Thyroid gland (tissue), 4 donors: ENCODE measurements at regions not wholly inside any gene's neighbourhood (a gene's known extent, or its start where the extent isn't known, plus 50 kb on each side); places are given as distances from the start of the nearest gene placed in this dataset.

Experiments used
- DNase-seq, 2 donors: peaks; one replicate each; pipeline ENCODE4 v3.0.0-alpha.2; 2019
- H3K27ac ChIP-seq, 3 donors: fragments of 200-600 bp; sonication (generic); 1 replicate in 2 of 3; 2 replicates in 1 of 3; pipeline ENCODE4 v1.5.1; 2016 to 2019; ENCODE audit warnings: mild to moderate bottlenecking in 1 of 3, moderate library complexity in 1 of 3
- H3K27me3 ChIP-seq: fragments of 200-600 bp; sonication (generic); one replicate; pipeline ENCODE4 v1.5.1; 2019
- H3K36me3 ChIP-seq, 2 donors: fragments of 200-600 bp; sonication (generic); one replicate each; pipeline ENCODE4 v1.5.1; 2016 to 2019
- H3K4me1 ChIP-seq, 2 donors: fragments of 200-600 bp; sonication (generic); one replicate each; pipeline ENCODE4 v1.5.1; 2017 to 2019
- H3K4me3 ChIP-seq, 3 donors: fragments of 200-600 bp; sonication (generic); replicated peaks in 1 of 3; 1 replicate in 2 of 3; 2 replicates in 1 of 3; pipeline ENCODE4 v1.5.1; 2016; ENCODE audit warnings: mild to moderate bottlenecking in 1 of 3
- H3K9me3 ChIP-seq: fragments of 200-600 bp; sonication (generic); one replicate; pipeline ENCODE4 v1.5.1; 2017
- POLR2A ChIP-seq, 2 donors: fragments of 450-650 bp; IDR thresholded peaks; one replicate each; pipeline ENCODE4 v1.6.1; 2017; ENCODE audit warnings: antibody characterized with exemption in 2 of 2, mild to moderate bottlenecking in 2 of 2, moderate library complexity in 1 of 2
- WGBS, 2 donors: methylation state at CpG; one replicate each; pipeline ENCODE4 v1.1.5; 2017; 5-methylcytosine and 5-hydroxymethylcytosine counted together
- intact Hi-C: fragments of 100-400 bp; cut with DNase I; formaldehyde crosslinking; loops from one replicate; pipeline ENCODE4 v1.15.1; 2023
- TF ChIP-seq, protein P1 (sequence below), 6 experiments: fragments of 200-600 bp in 3 of 6; fragments of 450-650 bp in 3 of 6; sonication (generic) in 3 of 6; IDR thresholded peaks; one replicate each; pipeline ENCODE4 v1.5.1; 2016 to 2019; ENCODE audit warnings: antibody characterized with exemption in 6 of 6, mild to moderate bottlenecking in 2 of 6, inconsistent platforms in 1 of 6, moderate library complexity in 1 of 6

DNA sequence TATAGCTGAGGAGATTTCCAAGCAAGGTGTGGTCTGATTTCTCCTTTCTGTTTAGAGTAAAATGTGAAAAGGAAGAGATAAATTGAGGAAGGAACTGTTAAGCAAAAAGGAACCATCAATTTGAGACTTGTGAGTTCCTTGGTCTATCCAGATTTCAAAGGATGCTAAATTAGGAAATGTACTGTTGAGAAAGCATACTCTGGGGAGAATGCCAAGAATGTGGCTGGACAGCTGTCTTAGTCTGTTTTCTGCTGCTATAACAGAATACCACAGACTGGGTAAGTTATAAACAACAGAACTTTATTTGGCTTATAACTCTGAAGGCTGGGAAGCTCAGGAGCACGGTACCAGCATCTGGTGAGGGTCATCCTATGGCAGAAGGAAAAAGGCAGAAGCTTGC is 1097.2 kb downstream of the TDRD15 start:
- no peak overlapping the region for H3K27ac ChIP-seq
- H3K4me3 ChIP-seq, result no peak overlapping the region
- 84 to 85% methylated on average over 1 of the region's 1 CpG for WGBS, 2 donors
- no peaks in the 10 kb centered on the region for H3K4me1 ChIP-seq
- TF ChIP-seq, protein P1, sequence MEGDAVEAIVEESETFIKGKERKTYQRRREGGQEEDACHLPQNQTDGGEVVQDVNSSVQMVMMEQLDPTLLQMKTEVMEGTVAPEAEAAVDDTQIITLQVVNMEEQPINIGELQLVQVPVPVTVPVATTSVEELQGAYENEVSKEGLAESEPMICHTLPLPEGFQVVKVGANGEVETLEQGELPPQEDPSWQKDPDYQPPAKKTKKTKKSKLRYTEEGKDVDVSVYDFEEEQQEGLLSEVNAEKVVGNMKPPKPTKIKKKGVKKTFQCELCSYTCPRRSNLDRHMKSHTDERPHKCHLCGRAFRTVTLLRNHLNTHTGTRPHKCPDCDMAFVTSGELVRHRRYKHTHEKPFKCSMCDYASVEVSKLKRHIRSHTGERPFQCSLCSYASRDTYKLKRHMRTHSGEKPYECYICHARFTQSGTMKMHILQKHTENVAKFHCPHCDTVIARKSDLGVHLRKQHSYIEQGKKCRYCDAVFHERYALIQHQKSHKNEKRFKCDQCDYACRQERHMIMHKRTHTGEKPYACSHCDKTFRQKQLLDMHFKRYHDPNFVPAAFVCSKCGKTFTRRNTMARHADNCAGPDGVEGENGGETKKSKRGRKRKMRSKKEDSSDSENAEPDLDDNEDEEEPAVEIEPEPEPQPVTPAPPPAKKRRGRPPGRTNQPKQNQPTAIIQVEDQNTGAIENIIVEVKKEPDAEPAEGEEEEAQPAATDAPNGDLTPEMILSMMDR (IDR thresholded peaks at IDR 0.05), result no peak
- no peak for TF ChIP-seq POLR2A (IDR thresholded peaks at IDR 0.05)
- no peaks in the 10 kb centered on the region for H3K9me3 ChIP-seq
- DNase-seq, result no peak
- intact Hi-C loops, result no loop called here
- H3K36me3 ChIP-seq, result no peaks in the 10 kb centered on the region
- no peaks in the 10 kb centered on the region for H3K27me3 ChIP-seq

DNA sequence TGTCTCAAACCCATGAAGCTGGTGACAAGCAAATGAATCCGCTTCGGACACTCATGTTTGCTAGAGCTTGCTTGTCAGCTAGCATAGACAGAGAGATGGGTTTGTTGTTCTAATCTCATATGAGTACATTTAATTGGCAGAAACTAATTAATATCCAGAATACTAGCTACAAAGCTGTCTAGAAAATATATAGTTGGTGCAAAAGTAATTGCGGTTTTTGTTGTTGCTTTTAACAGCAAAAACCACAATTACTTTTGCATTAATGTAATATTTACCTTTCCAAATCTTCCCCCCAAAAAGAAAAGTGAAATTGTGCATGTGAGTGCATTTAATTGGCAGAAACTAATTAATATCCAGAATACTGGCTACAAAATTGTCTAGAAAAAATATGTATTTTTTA is 1115.2 kb downstream of the TDRD15 start:
- H3K9me3 ChIP-seq, result no peaks in the 10 kb centered on the region
- WGBS, 2 donors, result 87 to 90% methylated on average over 3 of the region's 3 CpGs
- TF ChIP-seq POLR2A (IDR thresholded peaks at IDR 0.05), result no peak
- intact Hi-C loops, result no loop called here
- H3K4me1 ChIP-seq, result no peaks in the 10 kb centered on the region
- no peaks in the 10 kb centered on the region for H3K36me3 ChIP-seq
- DNase-seq, result no peak
- H3K27ac ChIP-seq, result no peak overlapping the region
- H3K27me3 ChIP-seq, result no peaks in the 10 kb centered on the region
- no peak overlapping the region for H3K4me3 ChIP-seq

DNA sequence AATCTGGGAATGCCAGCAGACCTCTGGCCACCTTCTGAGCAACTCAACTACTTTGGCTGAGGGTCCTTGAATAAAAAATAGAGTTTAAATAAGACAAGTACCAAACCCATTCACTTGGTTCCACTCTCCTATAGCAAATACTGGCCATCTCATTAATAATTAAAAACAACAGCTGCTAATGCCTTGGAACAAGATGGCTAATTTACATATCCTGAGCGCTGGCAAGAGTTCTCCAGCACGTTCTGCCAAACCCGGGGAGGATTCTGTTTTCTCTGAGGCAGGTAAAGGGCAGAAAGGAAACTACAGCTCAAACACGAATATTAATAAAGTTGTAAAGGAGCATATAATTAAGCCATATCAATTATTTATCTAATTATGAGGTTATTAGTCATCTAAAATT is 1123.7 kb downstream of the TDRD15 start:
- Histone ChIP-seq H3K4me1 (no peaks in the 10 kb centered on the region), H3K27me3 (no peaks in the 10 kb centered on the region), H3K36me3 (no peaks in the 10 kb centered on the region), H3K9me3 (no peaks in the 10 kb centered on the region), H3K4me3 (no peak overlapping the region), H3K27ac (no peak overlapping the region)
- WGBS, 2 donors, result 82 to 83% methylated on average over 4 of the region's 4 CpGs
- intact Hi-C loops, result no loop called here
- DNase-seq, result no peak
- no peak for TF ChIP-seq POLR2A (IDR thresholded peaks at IDR 0.05)
- TF ChIP-seq, protein P1 (IDR thresholded peaks at IDR 0.05), result no peak

DNA sequence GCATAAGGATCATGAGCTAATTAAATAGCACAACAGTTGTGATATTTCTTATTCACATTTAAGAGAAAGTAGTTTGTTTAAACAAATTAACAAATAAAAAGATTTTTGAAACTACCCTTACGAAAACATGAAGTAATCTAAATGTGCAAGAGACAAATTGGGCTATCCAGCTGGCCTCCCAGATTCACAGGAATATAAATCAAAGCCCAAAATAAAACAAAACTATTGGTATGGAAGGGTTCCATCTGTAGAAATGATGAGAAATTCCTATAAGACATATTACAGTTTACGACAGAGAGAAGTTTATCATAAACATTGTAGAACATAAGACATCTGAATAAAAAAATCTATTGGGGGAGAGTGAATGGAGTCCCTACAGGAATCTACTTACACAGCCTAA is 1125.1 kb downstream of the TDRD15 start:
- Histone ChIP-seq H3K27ac (no peak overlapping the region), H3K4me1 (no peaks in the 10 kb centered on the region), H3K27me3 (no peaks in the 10 kb centered on the region), H3K4me3 (no peak overlapping the region), H3K36me3 (no peaks in the 10 kb centered on the region), H3K9me3 (no peaks in the 10 kb centered on the region)
- 91 to 94% methylated on average over 2 of the region's 2 CpGs for WGBS, 2 donors
- TF ChIP-seq, protein P1 (IDR thresholded peaks at IDR 0.05), result no peak
- TF ChIP-seq POLR2A (IDR thresholded peaks at IDR 0.05), result no peak
- intact Hi-C loops, result no loop called here
- no peak for DNase-seq

DNA sequence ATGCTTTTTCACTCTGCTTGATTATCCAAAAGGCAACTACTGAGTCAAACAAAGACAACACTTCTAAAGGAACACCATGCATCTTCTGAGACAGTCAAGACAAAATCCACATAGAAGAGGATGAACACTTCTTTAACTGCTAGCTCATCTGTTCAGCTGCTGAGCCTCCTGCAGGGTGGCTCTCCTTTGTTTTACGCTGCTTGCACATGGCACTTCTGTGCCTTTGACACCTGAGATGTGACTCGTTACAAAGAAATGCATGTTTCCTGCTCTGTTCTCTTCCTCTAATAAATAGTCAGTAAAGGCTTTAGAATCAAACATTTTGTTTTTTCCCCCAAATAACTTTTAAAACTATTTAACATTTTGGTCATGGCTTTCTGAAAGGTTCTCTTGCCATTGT is 1129.4 kb downstream of the TDRD15 start:
- Histone ChIP-seq H3K36me3 (no peaks in the 10 kb centered on the region), H3K9me3 (no peaks in the 10 kb centered on the region), H3K27me3 (no peaks in the 10 kb centered on the region), H3K4me1 (no peaks in the 10 kb centered on the region), H3K4me3 (no peak overlapping the region), H3K27ac (no peak overlapping the region)
- 47 to 53% methylated on average over 2 of the region's 2 CpGs for WGBS, 2 donors
- no peak for DNase-seq
- TF ChIP-seq, protein P1 (IDR thresholded peaks at IDR 0.05), result no peak
- TF ChIP-seq POLR2A (IDR thresholded peaks at IDR 0.05), result no peak
- intact Hi-C loops, result no loop called here

DNA sequence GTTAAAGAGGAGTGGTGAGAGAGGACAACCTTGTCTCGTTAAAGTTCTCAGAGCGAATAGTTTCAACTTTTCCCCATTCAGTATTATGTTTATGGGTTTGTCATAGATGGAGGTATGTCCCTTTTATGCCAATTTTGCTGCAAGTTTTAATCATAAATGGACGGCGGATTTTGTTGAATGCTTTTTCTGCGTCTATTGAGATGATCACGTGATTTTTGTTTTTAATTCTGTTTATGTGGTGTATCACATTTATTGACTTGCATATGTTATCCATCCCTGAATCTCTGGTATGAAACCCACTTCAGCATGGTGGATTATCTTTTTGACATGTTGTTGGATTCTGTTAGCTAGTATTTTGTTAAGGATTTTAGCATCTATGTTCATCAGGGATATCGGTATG is 1123.8 kb upstream of the KLHL29 start:
- no peaks in the 10 kb centered on the region for H3K4me1 ChIP-seq
- 91 to 94% methylated on average over 7 of the region's 7 CpGs for WGBS, 2 donors
- no peak for TF ChIP-seq POLR2A (IDR thresholded peaks at IDR 0.05)
- TF ChIP-seq, protein P1 (IDR thresholded peaks at IDR 0.05), result no peak
- H3K27ac ChIP-seq, result no peak overlapping the region
- H3K27me3 ChIP-seq, result no peaks in the 10 kb centered on the region
- H3K36me3 ChIP-seq, result no peaks in the 10 kb centered on the region
- H3K4me3 ChIP-seq, result no peak overlapping the region
- DNase-seq, result no peak
- no peaks in the 10 kb centered on the region for H3K9me3 ChIP-seq
- intact Hi-C loops, result no loop called here
